ENCODE measurements at regions not wholly inside any gene's neighbourhood (a gene's known extent, or its start where the extent isn't known, plus 50 kb on each side); places are given as distances from the start of the nearest gene placed in this dataset.
"Not testable (repeated sequence)": the region's sequence is repeated elsewhere in the genome, so short reads cannot be mapped to it uniquely, and the experiment has no call there.

- no peak for DNase-seq
Observed at GRCh38 chr15:26070095-26070532, 207.0 kb upstream of the ATP10A start.

GRCh38 chr15:26069231-26069641 lies 206.1 kb upstream of the ATP10A start:
- no peak for DNase-seq

- no peak for DNase-seq
Observed at GRCh38 chr15:26066896-26067295, 203.8 kb upstream of the ATP10A start.

- DNase-seq, result no peak
Observed at GRCh38 chr15:26065723-26066122, 202.6 kb upstream of the ATP10A start.

GRCh38 chr15:26061248-26061647 lies 198.1 kb upstream of the ATP10A start:
- no peak for DNase-seq

GRCh38 chr15:26056766-26057165 lies 193.6 kb upstream of the ATP10A start:
- not testable (repeated sequence) for DNase-seq

GRCh38 chr15:26051761-26052675 lies 188.9 kb upstream of the ATP10A start:
- DNase-seq, result no peak

- DNase-seq, result no peak
Observed at GRCh38 chr15:26050984-26051383, 187.9 kb upstream of the ATP10A start.

- no peak for DNase-seq
Observed at GRCh38 chr15:26049900-26050657, 187.0 kb upstream of the ATP10A start.

- no peak for DNase-seq
Observed at GRCh38 chr15:26048669-26049068, 185.5 kb upstream of the ATP10A start.

GRCh38 chr15:26045516-26045915 lies 182.4 kb upstream of the ATP10A start:
- DNase-seq, result no peak

GRCh38 chr15:26043018-26043417 lies 179.9 kb upstream of the ATP10A start:
- DNase-seq, result no peak

GRCh38 chr15:26038693-26039092 lies 175.6 kb upstream of the ATP10A start:
- DNase-seq, result no peak

- DNase-seq, result no peak
Observed at GRCh38 chr15:26037369-26037768, 174.2 kb upstream of the ATP10A start.

GRCh38 chr15:26033493-26033892 lies 170.4 kb upstream of the ATP10A start:
- no peak for DNase-seq

GRCh38 chr15:26032162-26032846 lies 169.2 kb upstream of the ATP10A start:
- DNase-seq, result no peak

GRCh38 chr15:26029586-26029985 lies 166.5 kb upstream of the ATP10A start:
- not testable (repeated sequence) for DNase-seq

GRCh38 chr15:26029146-26029545 lies 166.0 kb upstream of the ATP10A start:
- DNase-seq, result no peak

GRCh38 chr15:26028086-26028740 lies 165.1 kb upstream of the ATP10A start:
- DNase-seq, result no peak

GRCh38 chr15:26026671-26027070 lies 163.5 kb upstream of the ATP10A start:
- DNase-seq, result not testable (repeated sequence)

- no peak for DNase-seq
Observed at GRCh38 chr15:26024241-26024640, 161.1 kb upstream of the ATP10A start.

GRCh38 chr15:26023691-26024090 lies 160.6 kb upstream of the ATP10A start:
- DNase-seq, result no peak

GRCh38 chr15:26023231-26023630 lies 160.1 kb upstream of the ATP10A start:
- DNase-seq, result no peak

Data from activated CD4-positive, alpha-beta T cell treated with anti-CD3 and anti-CD28 coated beads, Interleukin-2, amount 50 U/mL, for 48 hours (primary cell).